Upper lobe of left lung (tissue), 4 donors: ENCODE measurements at regions not wholly inside any gene's neighbourhood (a gene's known extent, or its start where the extent isn't known, plus 50 kb on each side); places are given as distances from the start of the nearest gene placed in this dataset.
"Not testable (repeated sequence)": the region's sequence is repeated elsewhere in the genome, so short reads cannot be mapped to it uniquely, and the experiment has no call there.

Experiments
- POLR2A ChIP-seq, 4 donors: fragments of 450-650 bp; IDR thresholded peaks; one replicate each; pipeline ENCODE4 v1.5.1; 2016 to 2017; ENCODE audit warnings: antibody characterized with exemption in 4 of 4, mild to moderate bottlenecking in 2 of 4
- POLR2AphosphoS5 ChIP-seq, 2 donors: sonication (generic); formaldehyde crosslinking; IDR thresholded peaks; one replicate each; pipeline ENCODE4 v1.5.1; 2017; ENCODE audit warnings: antibody characterized with exemption in 2 of 2
- TF ChIP-seq, protein P1 (sequence below), 6 experiments: fragments of 450-650 bp in 4 of 6; fragments of 200-600 bp in 2 of 6; sonication (generic) in 2 of 6; IDR thresholded peaks; one replicate each; pipeline ENCODE4 v1.5.1; 2016 to 2019; ENCODE audit warnings: antibody characterized with exemption in 6 of 6

DNA sequence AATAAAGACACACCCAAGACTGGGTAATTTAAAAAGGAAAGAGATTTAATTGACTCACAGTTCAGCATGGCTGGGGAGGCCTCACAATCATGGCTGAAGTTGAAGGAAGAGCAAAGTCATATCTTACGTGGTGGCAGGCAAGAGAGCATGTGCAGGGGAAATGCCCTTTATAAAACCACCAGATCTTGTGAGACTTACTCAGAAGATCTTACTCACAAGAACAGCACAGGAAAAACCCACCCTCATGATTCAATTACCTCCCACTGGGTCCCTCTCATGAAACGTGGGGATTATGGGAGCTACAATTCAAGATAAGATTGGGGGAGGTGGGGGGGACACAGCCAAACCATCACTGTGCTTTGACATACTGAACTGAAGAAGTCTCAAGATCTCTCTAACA lies 800.0 kb downstream of the TENT5A start:
- not testable (repeated sequence) for TF ChIP-seq POLR2A, POLR2AphosphoS5 (IDR thresholded peaks at IDR 0.05)
- TF ChIP-seq, protein P1, sequence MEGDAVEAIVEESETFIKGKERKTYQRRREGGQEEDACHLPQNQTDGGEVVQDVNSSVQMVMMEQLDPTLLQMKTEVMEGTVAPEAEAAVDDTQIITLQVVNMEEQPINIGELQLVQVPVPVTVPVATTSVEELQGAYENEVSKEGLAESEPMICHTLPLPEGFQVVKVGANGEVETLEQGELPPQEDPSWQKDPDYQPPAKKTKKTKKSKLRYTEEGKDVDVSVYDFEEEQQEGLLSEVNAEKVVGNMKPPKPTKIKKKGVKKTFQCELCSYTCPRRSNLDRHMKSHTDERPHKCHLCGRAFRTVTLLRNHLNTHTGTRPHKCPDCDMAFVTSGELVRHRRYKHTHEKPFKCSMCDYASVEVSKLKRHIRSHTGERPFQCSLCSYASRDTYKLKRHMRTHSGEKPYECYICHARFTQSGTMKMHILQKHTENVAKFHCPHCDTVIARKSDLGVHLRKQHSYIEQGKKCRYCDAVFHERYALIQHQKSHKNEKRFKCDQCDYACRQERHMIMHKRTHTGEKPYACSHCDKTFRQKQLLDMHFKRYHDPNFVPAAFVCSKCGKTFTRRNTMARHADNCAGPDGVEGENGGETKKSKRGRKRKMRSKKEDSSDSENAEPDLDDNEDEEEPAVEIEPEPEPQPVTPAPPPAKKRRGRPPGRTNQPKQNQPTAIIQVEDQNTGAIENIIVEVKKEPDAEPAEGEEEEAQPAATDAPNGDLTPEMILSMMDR (IDR thresholded peaks at IDR 0.05): not testable (repeated sequence)
